Thyroid gland (tissue), 4 donors: ENCODE measurements at regions not wholly inside any gene's neighbourhood (a gene's known extent, or its start where the extent isn't known, plus 50 kb on each side); places are given as distances from the start of the nearest gene placed in this dataset.

Experiments used
- CTCF ChIP-seq, 6 experiments: fragments of 200-600 bp in 3 of 6; fragments of 450-650 bp in 3 of 6; sonication (generic) in 3 of 6; IDR thresholded peaks; one replicate each; pipeline ENCODE4 v1.5.1; 2016 to 2019; ENCODE audit warnings: antibody characterized with exemption in 6 of 6, mild to moderate bottlenecking in 2 of 6, inconsistent platforms in 1 of 6, moderate library complexity in 1 of 6
- POLR2A ChIP-seq, 2 donors: fragments of 450-650 bp; IDR thresholded peaks; one replicate each; pipeline ENCODE4 v1.6.1; 2017; ENCODE audit warnings: antibody characterized with exemption in 2 of 2, mild to moderate bottlenecking in 2 of 2, moderate library complexity in 1 of 2

- TF ChIP-seq CTCF (IDR thresholded peaks at IDR 0.05) (no peak), POLR2A (IDR thresholded peaks at IDR 0.05) (no peak)
These were observed 93.9 kb upstream of the PRMT6 start for GRCh38 chr1:106962591-106962990.
